Testis (tissue), 2 donors: ENCODE measurements at regions not wholly inside any gene's neighbourhood (a gene's known extent, or its start where the extent isn't known, plus 50 kb on each side); places are given as distances from the start of the nearest gene placed in this dataset.
"Not testable (repeated sequence)": the region's sequence is repeated elsewhere in the genome, so short reads cannot be mapped to it uniquely, and the experiment has no call there.

Experiments used
- CTCF ChIP-seq, 3 experiments: fragments of 450-650 bp in 2 of 3; fragments of 200-600 bp in 1 of 3; sonication (generic) in 1 of 3; IDR thresholded peaks; one replicate each; pipeline ENCODE4 v1.5.1; 2016 to 2019; ENCODE audit warnings: antibody characterized with exemption in 3 of 3, mild to moderate bottlenecking in 2 of 3, moderate library complexity in 1 of 3
- POLR2A ChIP-seq: fragments of 450-650 bp; IDR thresholded peaks from one replicate; pipeline ENCODE4 v1.6.1; 2017; ENCODE audit warnings: antibody characterized with exemption, mild to moderate bottlenecking, moderate library complexity

GRCh38 chr11:67911211-67911610 is 92.7 kb downstream of the UNC93B1 start:
- TF ChIP-seq CTCF (IDR thresholded peaks at IDR 0.05); POLR2A: not testable (repeated sequence)
